Activated CD8-positive, alpha-beta T cell treated with anti-CD3 and anti-CD28 coated beads, Interleukin-2, amount 10 ng/mL, durations not matched to agents 7 days and 5 days (primary cell): ENCODE measurements at regions not wholly inside any gene's neighbourhood (a gene's known extent, or its start where the extent isn't known, plus 50 kb on each side); places are given as distances from the start of the nearest gene placed in this dataset.
"Not testable (repeated sequence)": the region's sequence is repeated elsewhere in the genome, so short reads cannot be mapped to it uniquely, and the experiment has no call there.

Experiments used
- ATAC-seq: fragments of 150-1000 bp; cut with Tn5 transposase; one replicate; pipeline ENCODE4 v1.10.0; 2021; ENCODE audit warnings: moderate library complexity
- CTCF ChIA-PET: fragments of 350-600 bp; sonication (Branson Sonifier 250); formaldehyde crosslinking; loops from one replicate; lab custom pipeline; 2021; ENCODE audit warnings: antibody characterized with exemption; lab: Charles Lee
- POLR2A ChIA-PET: fragments of 350-600 bp; sonication (Branson Sonifier 250); formaldehyde crosslinking; loops from one replicate; lab custom pipeline; 2021; ENCODE audit warnings: antibody characterized with exemption; lab: Charles Lee
- DNase-seq: peaks from one replicate; pipeline ENCODE4 v3.0.0-alpha.2; 2020
- H3K27ac Mint-ChIP-seq: one replicate; pipeline ENCODE4 v1.8.0; 2021; ENCODE audit warnings: mild to moderate bottlenecking, mixed read lengths
- H3K27me3 Mint-ChIP-seq: one replicate; pipeline ENCODE4 v1.8.0; 2021; ENCODE audit warnings: low read depth, mixed read lengths
- H3K36me3 Mint-ChIP-seq: one replicate; pipeline ENCODE4 v1.8.0; 2021; ENCODE audit warnings: low read depth, mixed read lengths
- H3K4me1 Mint-ChIP-seq: one replicate; pipeline ENCODE4 v1.8.0; 2021; ENCODE audit warnings: low read depth, mixed read lengths
- H3K4me3 Mint-ChIP-seq: one replicate; pipeline ENCODE4 v1.8.0; 2021; ENCODE audit warnings: mild to moderate bottlenecking, mixed read lengths
- H3K9me3 Mint-ChIP-seq: one replicate; pipeline ENCODE4 v1.8.0; 2022; ENCODE audit warnings: mixed read lengths; ENCODE audit not compliant: insufficient read depth

DNA sequence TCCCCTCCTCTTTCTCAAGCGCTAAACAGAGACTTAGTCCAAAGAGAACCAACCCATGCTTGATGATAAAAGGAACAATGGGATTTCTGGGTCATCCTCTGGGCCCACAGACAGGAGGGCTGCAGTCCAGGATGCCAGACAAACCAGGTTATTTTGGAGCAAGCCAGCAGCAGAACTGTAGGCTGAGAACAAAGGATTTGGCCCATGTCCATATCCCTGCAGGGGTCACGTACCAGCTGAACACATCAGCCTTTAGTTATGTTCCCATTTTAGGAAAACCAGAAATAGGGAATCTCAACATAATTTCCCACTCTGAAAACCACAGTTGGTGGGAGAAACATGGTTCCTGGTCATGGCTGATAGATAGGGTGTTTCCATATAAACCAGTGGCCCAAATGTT, 533.6 kb upstream of the CADM1 start:
- Mint-ChIP-seq H3K9me3 (no peaks in the 10 kb centered on the region), H3K4me1 (no peaks in the 10 kb centered on the region), H3K27me3 (no peaks in the 10 kb centered on the region), H3K4me3 (no peak overlapping the region), H3K36me3 (no peaks in the 10 kb centered on the region), H3K27ac (no peak overlapping the region)
- CTCF ChIA-PET, result no interaction called here
- ATAC-seq (no peak), DNase-seq (no peak)
- POLR2A ChIA-PET, result no interaction called here

DNA sequence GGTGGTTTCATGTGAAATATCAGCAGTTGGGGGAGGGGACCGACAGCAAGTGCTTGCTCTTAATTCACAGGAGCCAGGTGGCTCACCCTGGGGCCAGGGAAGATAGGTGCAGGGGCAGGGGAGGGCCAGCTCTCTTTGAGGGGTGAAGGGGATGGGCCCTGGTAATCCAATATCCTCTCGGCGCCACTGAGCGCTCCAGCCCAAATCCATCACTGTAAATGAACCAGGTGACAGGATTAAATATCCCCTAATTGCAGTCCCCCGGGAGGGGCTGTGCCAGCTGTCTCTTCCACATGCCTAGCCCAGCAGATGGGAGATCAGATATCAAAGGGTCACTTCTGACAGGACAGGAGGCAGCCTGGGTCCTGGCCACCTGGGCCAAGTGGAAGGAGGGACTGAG, 531.8 kb upstream of the CADM1 start:
- POLR2A ChIA-PET, result no interaction called here

DNA sequence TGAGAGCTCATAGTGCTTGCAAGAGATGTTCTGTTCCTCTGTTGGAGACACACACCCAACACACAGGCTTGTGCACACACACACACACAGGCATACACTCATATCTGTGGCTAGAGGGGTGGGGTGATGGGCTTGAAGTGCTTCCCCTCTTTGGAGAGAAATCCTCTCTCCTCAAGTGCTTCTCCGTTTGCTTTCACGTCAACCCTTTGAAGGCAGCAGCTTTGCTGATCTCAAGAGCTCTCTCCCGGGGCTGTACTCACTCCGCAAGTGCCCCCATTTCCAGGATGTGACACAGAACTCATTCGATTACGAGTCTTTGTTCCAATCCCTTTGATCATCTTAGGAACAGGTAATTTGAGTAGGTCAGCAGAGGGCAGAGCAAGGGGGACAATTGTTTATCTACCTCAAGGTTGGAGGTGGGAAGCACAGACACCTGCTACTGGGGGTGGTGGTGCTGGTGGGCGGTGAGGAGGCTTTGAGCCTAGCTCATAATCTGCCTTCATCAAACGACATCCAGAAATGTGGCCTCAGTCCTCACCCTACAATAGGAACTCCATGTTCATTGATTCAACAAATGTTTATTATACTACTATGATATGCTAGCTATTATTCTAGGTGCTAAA, 529.8 kb upstream of the CADM1 start:
- no peaks in the 10 kb centered on the region for H3K36me3 Mint-ChIP-seq
- no peak for DNase-seq
- CTCF ChIA-PET, result no interaction called here

More for the DNA sequence above, 531.8 kb upstream of the CADM1 start:
- Mint-ChIP-seq H3K36me3 (no peaks in the 10 kb centered on the region), H3K27ac (no peak overlapping the region), H3K27me3 (no peaks in the 10 kb centered on the region), H3K4me1 (no peaks in the 10 kb centered on the region), H3K9me3 (no peaks in the 10 kb centered on the region), H3K4me3 (no peak overlapping the region)
- DNase-seq (no peak), ATAC-seq (no peak)
- CTCF ChIA-PET, result no interaction called here

DNA sequence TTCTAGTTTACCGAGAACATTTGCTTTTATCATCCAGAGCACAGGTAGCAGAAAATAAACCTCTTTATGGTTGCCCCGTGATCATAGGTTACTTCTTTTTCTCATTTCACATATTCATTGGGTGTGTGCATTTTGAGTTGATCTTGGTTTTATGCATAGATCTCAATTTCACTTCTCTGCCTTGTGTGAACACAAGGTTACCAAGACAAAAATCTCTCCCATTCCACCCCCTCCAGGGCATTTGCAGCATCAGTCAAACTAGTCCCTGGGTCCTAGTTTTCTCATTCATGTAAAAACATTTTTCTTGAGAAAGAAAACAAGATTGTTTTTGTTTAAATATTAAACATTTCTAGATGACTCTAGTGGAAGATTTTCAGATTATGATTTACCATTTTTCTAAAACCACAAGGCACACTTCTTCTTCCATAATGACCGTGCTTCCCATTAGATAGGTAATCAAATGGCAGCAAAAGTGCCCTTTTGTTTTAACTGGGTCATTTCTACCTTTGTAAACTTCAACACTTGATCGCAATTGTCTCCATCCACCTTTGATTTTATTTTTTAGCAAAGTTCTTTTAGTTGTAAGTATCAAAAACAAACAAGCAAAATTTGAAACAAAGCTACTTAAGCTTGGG, 526.6 kb upstream of the CADM1 start:
- DNase-seq (no peak), ATAC-seq (no peak)
- ChIA-PET CTCF (no interaction called here), POLR2A (no interaction called here)
- Mint-ChIP-seq H3K27ac (no peak overlapping the region), H3K27me3 (no peaks in the 10 kb centered on the region), H3K4me3 (no peak overlapping the region), H3K36me3 (no peaks in the 10 kb centered on the region), H3K4me1 (no peaks in the 10 kb centered on the region), H3K9me3 (no peaks in the 10 kb centered on the region)

More for the DNA sequence above, 529.8 kb upstream of the CADM1 start:
- POLR2A ChIA-PET, result no interaction called here
- H3K4me3 Mint-ChIP-seq, result no peak overlapping the region
- H3K4me1 Mint-ChIP-seq, result no peaks in the 10 kb centered on the region
- no peak for ATAC-seq
- no peaks in the 10 kb centered on the region for H3K27me3 Mint-ChIP-seq
- H3K27ac Mint-ChIP-seq, result no peak overlapping the region
- no peaks in the 10 kb centered on the region for H3K9me3 Mint-ChIP-seq

DNA sequence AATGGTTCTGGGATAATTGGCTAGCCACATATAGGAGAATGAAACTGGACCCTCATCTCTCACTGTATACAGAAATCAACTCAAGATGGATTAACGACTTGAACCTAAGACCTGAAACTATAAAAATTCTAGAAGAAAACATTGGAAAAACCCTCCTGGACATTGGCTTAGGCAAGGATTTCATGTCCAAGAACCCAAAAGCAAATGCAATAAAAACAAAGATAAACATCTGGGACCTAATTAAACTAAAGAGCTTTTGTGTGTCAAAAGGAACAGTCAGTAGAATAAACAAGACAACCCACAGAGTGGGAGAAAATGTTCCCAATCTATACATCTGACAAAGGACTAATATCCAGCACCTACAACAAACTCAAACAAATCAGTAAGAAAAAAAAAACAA, 524.3 kb upstream of the CADM1 start:
- DNase-seq, CTCF ChIA-PET, H3K36me3 Mint-ChIP-seq, ATAC-seq, H3K27ac Mint-ChIP-seq, POLR2A ChIA-PET, H3K4me3 Mint-ChIP-seq, H3K27me3 Mint-ChIP-seq, H3K4me1 Mint-ChIP-seq, H3K9me3 Mint-ChIP-seq: not testable (repeated sequence)

DNA sequence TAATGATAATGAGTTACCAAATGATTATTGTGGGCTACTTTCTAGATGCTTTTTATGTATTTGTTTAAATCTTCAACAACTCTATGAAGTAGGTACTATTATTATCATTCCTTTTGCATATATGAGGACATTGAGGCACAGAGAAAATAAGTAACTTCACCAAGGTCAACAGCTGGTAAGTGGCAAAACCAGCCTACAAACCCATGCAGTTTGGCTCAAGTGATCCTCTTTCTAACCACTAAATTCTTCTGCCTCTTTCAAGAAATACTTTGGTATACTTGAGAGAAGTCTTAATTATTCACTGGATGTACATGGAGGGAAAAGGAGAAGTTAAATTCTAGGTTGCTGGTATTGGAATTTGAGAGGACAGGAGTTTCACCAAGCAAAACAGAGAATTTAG, 495.2 kb upstream of the CADM1 start:
- no peaks in the 10 kb centered on the region for H3K36me3 Mint-ChIP-seq
- H3K4me1 Mint-ChIP-seq, result no peaks in the 10 kb centered on the region

DNA sequence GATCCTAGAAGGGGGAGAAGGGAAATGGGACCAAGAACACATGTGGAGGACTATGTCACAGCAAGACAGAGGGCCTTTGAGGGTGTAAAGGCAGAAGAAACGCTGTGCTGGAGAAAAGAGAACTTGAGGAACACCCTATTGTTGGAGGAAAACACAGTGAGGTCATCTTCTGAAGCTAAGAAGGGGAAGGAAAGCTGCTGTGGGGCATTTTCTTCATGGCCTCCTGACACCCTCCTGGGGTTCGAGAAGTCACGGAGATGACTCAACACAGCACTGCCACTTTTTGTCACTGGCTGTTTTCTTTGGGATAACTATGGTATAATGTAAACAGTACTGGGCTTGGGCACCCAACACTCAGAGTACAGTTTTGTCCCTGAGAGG, 492.6 kb upstream of the CADM1 start:
- CTCF ChIA-PET, result no interaction called here

More for the DNA sequence above, 495.2 kb upstream of the CADM1 start:
- no peak overlapping the region for H3K4me3 Mint-ChIP-seq
- H3K27me3 Mint-ChIP-seq, result no peaks in the 10 kb centered on the region
- H3K27ac Mint-ChIP-seq, result no peak overlapping the region
- POLR2A ChIA-PET, result no interaction called here
- CTCF ChIA-PET, result no interaction called here
- ATAC-seq (no peak), DNase-seq (no peak)
- no peaks in the 10 kb centered on the region for H3K9me3 Mint-ChIP-seq

DNA sequence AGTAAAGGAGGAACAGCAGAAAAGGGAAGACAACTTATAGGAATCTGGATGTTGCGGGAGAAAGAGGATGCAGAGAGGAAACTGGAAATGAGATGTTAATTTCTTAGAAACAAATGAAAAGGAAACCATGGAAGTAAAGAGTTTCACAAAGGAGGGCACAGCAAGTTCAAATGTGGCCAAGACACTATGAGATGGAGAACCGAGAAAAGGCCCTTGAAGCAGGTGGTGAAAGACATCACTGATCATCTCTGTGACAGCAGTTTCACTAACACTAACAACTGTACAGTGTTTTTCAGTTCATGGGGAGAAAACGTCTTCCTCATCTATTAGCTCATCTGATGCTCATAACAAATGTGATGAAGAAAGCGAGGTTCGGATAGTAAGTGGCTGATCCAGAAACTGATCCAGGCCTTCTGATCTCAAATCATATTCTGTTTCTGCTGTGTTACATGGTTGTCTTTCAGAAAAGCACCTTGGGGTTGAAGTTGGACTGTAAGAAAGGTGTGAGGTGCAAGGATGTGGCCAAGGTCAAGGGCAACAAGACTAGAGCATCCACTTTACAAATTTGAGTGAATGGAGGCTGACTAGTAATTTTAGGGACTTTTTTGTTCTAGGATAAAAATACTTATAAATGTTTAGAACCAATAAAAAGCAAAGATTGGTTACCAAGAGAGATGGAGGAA, 492.1 kb upstream of the CADM1 start:
- no peaks in the 10 kb centered on the region for H3K4me1 Mint-ChIP-seq
- ATAC-seq (no peak), DNase-seq (no peak)
- no peak overlapping the region for H3K4me3 Mint-ChIP-seq
- ChIA-PET CTCF (no interaction called here), POLR2A (no interaction called here)
- H3K36me3 Mint-ChIP-seq, result no peaks in the 10 kb centered on the region
- no peaks in the 10 kb centered on the region for H3K27me3 Mint-ChIP-seq
- no peak overlapping the region for H3K27ac Mint-ChIP-seq
- H3K9me3 Mint-ChIP-seq, result no peaks in the 10 kb centered on the region

More for the DNA sequence above, 492.6 kb upstream of the CADM1 start:
- Mint-ChIP-seq H3K36me3 (no peaks in the 10 kb centered on the region), H3K27ac (no peak overlapping the region), H3K4me1 (no peaks in the 10 kb centered on the region), H3K4me3 (no peak overlapping the region), H3K27me3 (no peaks in the 10 kb centered on the region), H3K9me3 (no peaks in the 10 kb centered on the region)
- POLR2A ChIA-PET, result no interaction called here
- ATAC-seq, result no peak
- DNase-seq, result no peak

DNA sequence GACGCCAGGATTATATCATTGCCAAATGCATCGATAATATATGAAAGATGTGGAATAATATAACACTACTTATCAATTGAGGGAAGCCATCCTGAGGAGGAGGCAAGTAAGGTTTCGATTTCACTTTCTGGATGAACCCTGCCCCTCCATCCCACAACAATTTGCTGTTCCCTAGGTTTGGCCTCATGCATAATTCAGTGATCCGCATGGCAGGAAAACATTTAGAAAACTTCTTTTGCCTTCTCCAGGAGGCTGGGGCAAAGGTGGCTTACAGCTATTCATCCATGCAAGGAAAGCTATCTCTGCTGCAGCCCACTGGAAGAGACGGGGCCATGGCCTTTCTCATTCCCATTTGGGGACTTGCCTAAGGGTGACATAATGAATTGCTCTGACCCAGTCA, 489.4 kb upstream of the CADM1 start:
- Mint-ChIP-seq H3K27me3 (no peaks in the 10 kb centered on the region), H3K27ac (no peak overlapping the region), H3K9me3 (no peaks in the 10 kb centered on the region), H3K4me1 (no peaks in the 10 kb centered on the region), H3K36me3 (no peaks in the 10 kb centered on the region), H3K4me3 (no peak overlapping the region)
- ATAC-seq (no peak), DNase-seq (no peak)
- ChIA-PET POLR2A (no interaction called here), CTCF (no interaction called here)

DNA sequence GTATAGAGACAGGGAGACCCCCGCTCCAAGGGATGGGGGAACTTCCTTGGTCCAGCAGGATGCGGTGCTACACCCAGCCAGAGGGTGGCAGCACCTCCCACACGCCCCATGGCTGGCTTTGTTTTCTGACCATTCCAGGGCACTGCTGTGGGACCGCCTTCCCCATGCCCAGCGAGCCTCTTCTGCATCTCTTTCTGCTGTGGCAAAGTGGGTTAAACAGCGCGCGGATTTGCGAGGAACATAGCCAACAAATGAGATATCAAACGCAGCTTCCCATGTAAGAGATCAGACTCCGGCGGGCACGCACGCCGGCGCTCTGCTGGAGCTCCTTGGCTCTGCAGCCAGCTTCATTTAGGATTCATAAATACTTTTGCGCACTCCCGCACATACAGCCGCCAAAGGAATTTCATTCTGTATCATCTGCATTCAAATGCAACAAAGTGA, 485.8 kb upstream of the CADM1 start:
- H3K4me1 Mint-ChIP-seq, result no peaks in the 10 kb centered on the region
- no peak for ATAC-seq
- H3K27me3 Mint-ChIP-seq, result no peaks in the 10 kb centered on the region
- no peaks in the 10 kb centered on the region for H3K36me3 Mint-ChIP-seq
- no peak for DNase-seq
- H3K9me3 Mint-ChIP-seq, result no peaks in the 10 kb centered on the region
- H3K4me3 Mint-ChIP-seq, result no peak overlapping the region
- POLR2A ChIA-PET, result no interaction called here
- no peak overlapping the region for H3K27ac Mint-ChIP-seq
- CTCF ChIA-PET, result no interaction called here

DNA sequence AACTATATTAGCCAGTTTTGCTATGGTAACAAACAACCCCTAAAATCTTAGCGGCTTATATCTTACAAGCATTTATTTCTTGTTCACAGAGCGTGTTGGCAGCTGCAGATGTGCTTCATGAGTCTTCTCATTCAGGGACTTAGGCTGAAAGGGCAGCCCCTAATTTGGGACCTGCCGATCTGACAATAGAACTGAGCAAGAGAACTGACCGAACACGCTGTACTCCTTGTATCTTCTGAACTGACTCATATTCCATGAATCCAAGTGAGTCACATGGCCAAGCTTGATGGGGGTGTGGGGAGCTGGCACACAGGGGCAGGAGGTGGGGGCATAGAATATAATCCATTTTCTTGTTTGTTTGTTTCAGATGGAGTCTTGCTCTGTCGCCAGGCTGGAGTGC, 481.7 kb upstream of the CADM1 start:
- Mint-ChIP-seq H3K27me3 (no peaks in the 10 kb centered on the region), H3K27ac (no peak overlapping the region), H3K4me1 (no peaks in the 10 kb centered on the region), H3K9me3 (no peaks in the 10 kb centered on the region), H3K36me3 (no peaks in the 10 kb centered on the region), H3K4me3 (no peak overlapping the region)
- no peak for DNase-seq
- ChIA-PET CTCF (no interaction called here), POLR2A (no interaction called here)
- no peak for ATAC-seq

DNA sequence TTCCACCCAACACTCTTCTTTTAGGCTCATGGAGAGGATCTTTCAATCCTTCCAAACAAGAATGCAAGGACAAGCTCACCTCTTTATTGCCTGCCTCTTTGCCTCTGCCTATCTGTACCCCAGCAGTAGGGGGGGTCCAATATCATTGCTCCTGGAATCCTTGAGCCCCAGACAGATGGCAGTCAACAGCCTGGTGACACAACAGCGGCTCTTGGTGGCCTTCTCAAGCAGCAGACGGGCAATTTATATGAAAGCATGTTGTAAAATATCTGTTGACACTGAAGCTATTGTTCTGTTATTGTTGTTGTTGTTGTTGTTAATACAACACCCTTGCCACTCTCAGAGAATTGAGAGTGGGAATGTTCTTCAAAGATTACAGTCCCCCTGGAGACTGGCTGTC, 480.0 kb upstream of the CADM1 start:
- DNase-seq (no peak), ATAC-seq (no peak)
- Mint-ChIP-seq H3K27ac (no peak overlapping the region), H3K9me3 (no peaks in the 10 kb centered on the region), H3K27me3 (no peaks in the 10 kb centered on the region), H3K4me3 (no peak overlapping the region), H3K4me1 (no peaks in the 10 kb centered on the region), H3K36me3 (no peaks in the 10 kb centered on the region)
- CTCF ChIA-PET, result no interaction called here
- POLR2A ChIA-PET, result no interaction called here
